GM19023 (cell line): ENCODE measurements at regions not wholly inside any gene's neighbourhood (a gene's known extent, or its start where the extent isn't known, plus 50 kb on each side); places are given as distances from the start of the nearest gene placed in this dataset.
"Not testable (repeated sequence)": the region's sequence is repeated elsewhere in the genome, so short reads cannot be mapped to it uniquely, and the experiment has no call there.

ENCODE experiments used
- ATAC-seq: cut with Tn5 transposase; IDR thresholded peaks from one replicate; pipeline ENCODE4 v1.9.1; 2021; ENCODE audit warnings: mild to moderate bottlenecking, moderate library complexity; ENCODE audit not compliant: unreplicated experiment

GRCh38 chr2:3899536-3900155 is 196.3 kb downstream of the DCDC2C start:
- no peak for ATAC-seq

GRCh38 chr2:3902131-3902530 is 198.8 kb downstream of the DCDC2C start:
- ATAC-seq = no peak

GRCh38 chr2:3904061-3904460 is 200.7 kb downstream of the DCDC2C start:
- no peak for ATAC-seq

GRCh38 chr2:3908498-3908897 is 205.1 kb downstream of the DCDC2C start:
- not testable (repeated sequence) for ATAC-seq

- ATAC-seq = no peak
Measured at GRCh38 chr2:3911882-3912455, 208.6 kb downstream of the DCDC2C start.

GRCh38 chr2:3913166-3913565 is 209.8 kb downstream of the DCDC2C start:
- no peak for ATAC-seq

GRCh38 chr2:3914241-3914640 is 210.9 kb downstream of the DCDC2C start:
- ATAC-seq = no peak

GRCh38 chr2:3927031-3927430 is 223.7 kb downstream of the DCDC2C start:
- ATAC-seq = no peak

- no peak for ATAC-seq
Measured at GRCh38 chr2:3929374-3929773, 226.0 kb downstream of the DCDC2C start.

- no peak for ATAC-seq
Measured at GRCh38 chr2:3930246-3930645, 226.9 kb downstream of the DCDC2C start.

GRCh38 chr2:3940661-3941060 is 237.3 kb downstream of the DCDC2C start:
- no peak for ATAC-seq

GRCh38 chr2:3942841-3943240 is 239.5 kb downstream of the DCDC2C start:
- ATAC-seq = no peak

GRCh38 chr2:3944071-3944470 is 240.7 kb downstream of the DCDC2C start:
- ATAC-seq = no peak

- no peak for ATAC-seq
Measured at GRCh38 chr2:3944841-3945240, 241.5 kb downstream of the DCDC2C start.

GRCh38 chr2:3948191-3948590 is 244.8 kb downstream of the DCDC2C start:
- no peak for ATAC-seq

- ATAC-seq = no peak
Measured at GRCh38 chr2:3951131-3951954, 248.0 kb downstream of the DCDC2C start.

GRCh38 chr2:3952866-3953516 is 249.6 kb downstream of the DCDC2C start:
- ATAC-seq = no peak

GRCh38 chr2:3954261-3954660 is 250.9 kb downstream of the DCDC2C start:
- no peak for ATAC-seq

GRCh38 chr2:3956406-3956805 is 253.0 kb downstream of the DCDC2C start:
- no peak for ATAC-seq

- no peak for ATAC-seq
Measured at GRCh38 chr2:3956892-3957291, 253.5 kb downstream of the DCDC2C start.

GRCh38 chr2:3958465-3958864 is 255.1 kb downstream of the DCDC2C start:
- ATAC-seq = no peak

GRCh38 chr2:3958969-3959368 is 255.6 kb downstream of the DCDC2C start:
- no peak for ATAC-seq
